ENCODE measurements at regions not wholly inside any gene's neighbourhood (a gene's known extent, or its start where the extent isn't known, plus 50 kb on each side); places are given as distances from the start of the nearest gene placed in this dataset.

- 0 out of 2 replicates have a peak, but pooled peaks cover 6% of the 10 kb centered on the region for H3K9me3 ChIP-seq (ENCODE audit: control insufficient read depth, insufficient read depth, low read length)
- H3K36me3 ChIP-seq (ENCODE audit: control insufficient read depth, insufficient read depth, low read length) = no peaks in the 10 kb centered on the region
- no peak overlapping the region for H3K27ac ChIP-seq (ENCODE audit: low read depth, low read length)
- H3K4me1 ChIP-seq (ENCODE audit: control insufficient read depth, insufficient read depth, low read length) = peaks cover 17% of the 10 kb centered on the region
- H3K4me3 ChIP-seq (ENCODE audit: low read depth, low read length) = no peak overlapping the region
- H3K9ac ChIP-seq (ENCODE audit: low read depth, low read length) = no peak overlapping the region
- H3K27me3 ChIP-seq (ENCODE audit: control insufficient read depth, insufficient read depth, low read length) = no peaks in the 10 kb centered on the region
These were observed 365.5 kb downstream of the MN1 start for GRCh38 chr22:27435844-27436576.

GRCh38 chr22:27436591-27436990 is 365.0 kb downstream of the MN1 start:
- 0 out of 2 replicates have a peak, but pooled peaks cover 6% of the 10 kb centered on the region for H3K9me3 ChIP-seq (ENCODE audit: control insufficient read depth, insufficient read depth, low read length)
- H3K4me1 ChIP-seq (ENCODE audit: control insufficient read depth, insufficient read depth, low read length) = peaks cover 17% of the 10 kb centered on the region
- no peak overlapping the region for H3K9ac ChIP-seq (ENCODE audit: low read depth, low read length)
- no peak overlapping the region for H3K27ac ChIP-seq (ENCODE audit: low read depth, low read length)
- H3K27me3 ChIP-seq (ENCODE audit: control insufficient read depth, insufficient read depth, low read length) = no peaks in the 10 kb centered on the region
- H3K4me3 ChIP-seq (ENCODE audit: low read depth, low read length) = no peak overlapping the region
- H3K36me3 ChIP-seq (ENCODE audit: control insufficient read depth, insufficient read depth, low read length) = no peaks in the 10 kb centered on the region

DNA sequence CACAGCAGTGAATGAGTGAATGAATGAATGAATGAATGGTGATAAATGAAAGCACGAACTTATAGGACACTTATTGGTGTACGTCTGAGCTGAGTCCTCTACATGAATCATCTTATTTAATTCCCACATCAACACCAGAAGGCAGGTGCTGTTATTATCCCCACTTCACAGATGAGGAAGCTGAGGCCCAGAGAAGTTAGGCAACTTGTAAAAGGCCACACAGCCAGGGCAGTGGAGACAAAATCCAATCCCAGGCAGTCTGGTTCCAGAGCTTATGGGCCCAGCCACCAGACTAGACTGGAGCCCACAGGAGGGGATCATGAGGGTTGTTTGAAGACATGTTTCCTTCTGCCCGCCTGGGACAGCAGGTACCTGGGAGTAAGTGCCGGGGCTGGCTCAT is 364.0 kb downstream of the MN1 start:
- Histone ChIP-seq H3K36me3 (ENCODE audit: control insufficient read depth, insufficient read depth, low read length) (no peaks in the 10 kb centered on the region), H3K9ac (ENCODE audit: low read depth, low read length) (no peak overlapping the region), H3K27me3 (ENCODE audit: control insufficient read depth, insufficient read depth, low read length) (no peaks in the 10 kb centered on the region), H3K9me3 (ENCODE audit: control insufficient read depth, insufficient read depth, low read length) (no peaks in the 10 kb centered on the region), H3K27ac (ENCODE audit: low read depth, low read length) (no peak overlapping the region), H3K4me1 (ENCODE audit: control insufficient read depth, insufficient read depth, low read length) (peaks cover 19% of the 10 kb centered on the region), H3K4me3 (ENCODE audit: low read depth, low read length) (no peak overlapping the region)

DNA sequence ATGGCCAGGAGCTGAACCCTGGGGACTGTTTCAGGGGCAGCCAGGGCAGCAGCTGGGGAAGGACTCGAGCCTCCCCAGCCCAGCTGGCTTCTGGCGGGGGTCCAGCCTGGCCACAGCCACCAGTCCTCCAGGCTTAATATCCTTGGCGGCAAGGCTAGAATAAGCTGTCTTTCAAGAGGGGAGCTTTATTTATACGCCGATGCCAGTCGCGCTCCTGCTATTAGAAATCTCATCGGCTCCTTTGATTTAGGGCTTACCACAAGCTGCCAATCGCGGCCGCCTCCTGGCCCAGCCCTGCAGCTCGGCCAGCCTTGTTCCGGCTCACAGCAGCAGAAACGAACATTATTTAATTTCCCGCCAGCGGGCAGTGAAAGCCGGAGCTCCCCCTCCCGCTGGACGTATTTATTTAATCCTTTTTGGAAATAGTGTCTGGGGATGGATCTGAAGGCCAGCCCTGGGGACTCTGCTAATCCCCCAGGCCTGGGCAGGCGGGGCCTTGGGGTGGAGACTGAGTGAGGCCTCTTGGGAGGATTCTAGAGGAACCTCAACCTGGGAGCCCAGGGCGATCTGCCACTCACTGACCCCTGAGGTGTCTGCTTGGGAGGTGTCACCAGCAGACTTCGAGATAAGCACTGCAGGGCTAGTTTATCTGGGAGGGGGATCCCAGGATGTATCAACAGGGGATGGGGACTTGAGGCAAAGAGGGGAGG is 363.1 kb downstream of the MN1 start:
- H3K27me3 ChIP-seq (ENCODE audit: control insufficient read depth, insufficient read depth, low read length) = no peaks in the 10 kb centered on the region
- no peaks in the 10 kb centered on the region for H3K36me3 ChIP-seq (ENCODE audit: control insufficient read depth, insufficient read depth, low read length)
- H3K27ac ChIP-seq (ENCODE audit: low read depth, low read length) = peak overlapping the region; percentile 18
- H3K9me3 ChIP-seq (ENCODE audit: control insufficient read depth, insufficient read depth, low read length) = no peaks in the 10 kb centered on the region
- H3K4me1 ChIP-seq (ENCODE audit: control insufficient read depth, insufficient read depth, low read length) = peaks cover 25% of the 10 kb centered on the region
- no peak overlapping the region for H3K9ac ChIP-seq (ENCODE audit: low read depth, low read length)
- H3K4me3 ChIP-seq (ENCODE audit: low read depth, low read length) = no peak overlapping the region

DNA sequence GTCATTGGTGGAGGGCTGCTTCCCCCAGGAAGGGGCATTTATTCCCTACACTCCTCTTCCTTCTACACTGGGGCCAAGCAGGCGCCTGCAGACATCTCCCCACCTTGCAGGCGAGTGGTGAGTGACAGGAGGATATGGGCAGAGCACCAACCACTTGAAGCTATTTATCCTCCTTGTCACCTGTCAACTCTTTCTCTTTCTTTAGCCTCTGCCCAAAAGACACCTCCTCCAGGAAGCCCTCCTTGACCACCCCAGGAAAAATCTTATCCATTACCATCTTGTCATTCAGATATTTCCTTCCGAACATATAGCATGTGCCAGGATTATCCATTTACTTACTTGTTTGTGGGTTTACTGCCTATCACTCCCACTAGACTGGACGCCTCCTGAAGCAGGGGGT is 362.4 kb downstream of the MN1 start:
- Histone ChIP-seq H3K4me3 (ENCODE audit: low read depth, low read length) (no peak overlapping the region), H3K27me3 (ENCODE audit: control insufficient read depth, insufficient read depth, low read length) (no peaks in the 10 kb centered on the region), H3K36me3 (ENCODE audit: control insufficient read depth, insufficient read depth, low read length) (no peaks in the 10 kb centered on the region), H3K9me3 (ENCODE audit: control insufficient read depth, insufficient read depth, low read length) (no peaks in the 10 kb centered on the region), H3K4me1 (ENCODE audit: control insufficient read depth, insufficient read depth, low read length) (peaks cover 24% of the 10 kb centered on the region), H3K9ac (ENCODE audit: low read depth, low read length) (no peak overlapping the region), H3K27ac (ENCODE audit: low read depth, low read length) (no peak overlapping the region)

DNA sequence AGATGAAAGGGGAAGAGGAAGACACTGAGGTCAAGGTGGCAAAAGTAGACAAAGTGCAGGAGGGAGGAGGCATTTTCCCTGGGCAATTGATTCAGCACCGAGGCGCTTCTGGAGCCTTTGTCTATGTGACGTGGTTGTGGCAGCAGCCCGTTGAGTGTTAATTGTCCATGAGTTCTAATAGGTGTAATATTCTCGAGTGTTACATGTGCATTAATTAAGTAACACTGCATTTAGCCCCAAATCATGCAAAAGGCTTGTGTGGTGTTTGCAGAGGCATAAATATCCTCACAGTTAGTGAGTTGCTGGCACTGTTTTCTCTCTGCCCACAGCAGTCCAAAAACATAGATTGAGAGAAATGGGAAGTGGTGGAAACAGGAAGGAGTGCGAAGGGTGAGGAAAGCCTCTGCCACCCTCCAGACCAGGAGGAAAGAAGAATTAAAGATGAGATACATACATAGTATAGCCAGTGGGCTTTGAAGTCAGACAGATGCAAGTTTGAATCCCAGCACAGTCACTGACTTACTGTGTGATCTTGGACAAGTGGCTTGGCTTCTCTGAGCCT is 361.2 kb downstream of the MN1 start:
- no peak overlapping the region for H3K4me3 ChIP-seq (ENCODE audit: low read depth, low read length)
- no peak overlapping the region for H3K27ac ChIP-seq (ENCODE audit: low read depth, low read length)
- H3K4me1 ChIP-seq (ENCODE audit: control insufficient read depth, insufficient read depth, low read length) = peaks cover 24% of the 10 kb centered on the region
- no peaks in the 10 kb centered on the region for H3K27me3 ChIP-seq (ENCODE audit: control insufficient read depth, insufficient read depth, low read length)
- H3K9ac ChIP-seq (ENCODE audit: low read depth, low read length) = no peak overlapping the region
- no peaks in the 10 kb centered on the region for H3K9me3 ChIP-seq (ENCODE audit: control insufficient read depth, insufficient read depth, low read length)
- no peaks in the 10 kb centered on the region for H3K36me3 ChIP-seq (ENCODE audit: control insufficient read depth, insufficient read depth, low read length)

GRCh38 chr22:27441706-27442475 is 359.7 kb downstream of the MN1 start:
- Histone ChIP-seq H3K4me1 (ENCODE audit: control insufficient read depth, insufficient read depth, low read length) (peaks cover 15% of the 10 kb centered on the region), H3K27me3 (ENCODE audit: control insufficient read depth, insufficient read depth, low read length) (no peaks in the 10 kb centered on the region), H3K9me3 (ENCODE audit: control insufficient read depth, insufficient read depth, low read length) (no peaks in the 10 kb centered on the region), H3K9ac (ENCODE audit: low read depth, low read length) (no peak overlapping the region), H3K4me3 (ENCODE audit: low read depth, low read length) (no peak overlapping the region), H3K36me3 (ENCODE audit: control insufficient read depth, insufficient read depth, low read length) (no peaks in the 10 kb centered on the region), H3K27ac (ENCODE audit: low read depth, low read length) (no peak overlapping the region)

GRCh38 chr22:27443306-27443705 is 358.2 kb downstream of the MN1 start:
- Histone ChIP-seq H3K27me3 (ENCODE audit: control insufficient read depth, insufficient read depth, low read length) (no peaks in the 10 kb centered on the region), H3K36me3 (ENCODE audit: control insufficient read depth, insufficient read depth, low read length) (no peaks in the 10 kb centered on the region), H3K4me1 (ENCODE audit: control insufficient read depth, insufficient read depth, low read length) (peaks cover 20% of the 10 kb centered on the region), H3K9ac (ENCODE audit: low read depth, low read length) (no peak overlapping the region), H3K9me3 (ENCODE audit: control insufficient read depth, insufficient read depth, low read length) (no peaks in the 10 kb centered on the region), H3K4me3 (ENCODE audit: low read depth, low read length) (no peak overlapping the region), H3K27ac (ENCODE audit: low read depth, low read length) (no peak overlapping the region)

DNA sequence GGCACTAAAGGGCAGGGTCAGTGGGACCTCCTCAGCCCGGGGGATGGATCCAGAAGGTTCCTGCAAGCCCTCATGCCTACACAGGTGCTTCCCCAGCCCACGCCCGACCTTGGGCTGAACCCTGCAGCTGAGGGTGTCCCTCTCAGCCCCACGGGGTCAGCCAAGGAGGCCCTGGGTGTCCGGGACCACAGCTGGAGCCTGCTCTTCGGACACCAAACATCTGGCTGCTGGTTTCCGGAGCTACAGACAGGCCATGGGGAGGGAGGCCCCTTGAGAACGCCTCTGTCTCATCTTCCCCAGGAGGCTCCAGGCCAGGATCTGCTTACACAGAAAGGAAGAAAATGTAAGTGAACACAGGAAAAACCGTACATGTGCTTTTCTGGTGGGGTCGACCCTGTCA is 355.7 kb downstream of the MN1 start:
- Histone ChIP-seq H3K9ac (ENCODE audit: low read depth, low read length) (no peak overlapping the region), H3K27ac (ENCODE audit: low read depth, low read length) (no peak overlapping the region), H3K4me1 (ENCODE audit: control insufficient read depth, insufficient read depth, low read length) (peaks cover 21% of the 10 kb centered on the region), H3K9me3 (ENCODE audit: control insufficient read depth, insufficient read depth, low read length) (no peaks in the 10 kb centered on the region), H3K4me3 (ENCODE audit: low read depth, low read length) (no peak overlapping the region), H3K36me3 (ENCODE audit: control insufficient read depth, insufficient read depth, low read length) (no peaks in the 10 kb centered on the region), H3K27me3 (ENCODE audit: control insufficient read depth, insufficient read depth, low read length) (no peaks in the 10 kb centered on the region)

DNA sequence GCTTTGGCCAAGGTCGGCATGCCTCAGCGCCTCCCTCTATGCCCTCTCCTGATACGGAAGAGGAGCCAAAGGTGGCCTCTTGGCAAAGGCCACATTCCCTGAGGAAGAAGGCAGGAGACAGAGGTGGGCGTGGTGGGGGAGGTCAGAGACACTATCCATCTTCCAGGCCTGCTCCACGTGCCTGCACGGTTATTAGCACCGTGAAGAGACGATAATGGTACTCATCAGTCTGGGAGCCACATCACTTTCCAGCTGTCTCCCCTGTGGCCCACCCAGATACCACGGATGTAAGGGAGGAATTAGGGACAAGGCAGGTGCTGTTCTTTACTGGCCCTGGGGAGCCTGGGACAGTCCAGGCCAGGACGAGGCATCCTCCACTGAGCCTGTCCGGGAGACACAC is 354.3 kb downstream of the MN1 start:
- H3K27me3 ChIP-seq (ENCODE audit: control insufficient read depth, insufficient read depth, low read length) = no peaks in the 10 kb centered on the region
- H3K36me3 ChIP-seq (ENCODE audit: control insufficient read depth, insufficient read depth, low read length) = no peaks in the 10 kb centered on the region
- H3K9ac ChIP-seq (ENCODE audit: low read depth, low read length) = no peak overlapping the region
- no peaks in the 10 kb centered on the region for H3K9me3 ChIP-seq (ENCODE audit: control insufficient read depth, insufficient read depth, low read length)
- peaks cover 21% of the 10 kb centered on the region for H3K4me1 ChIP-seq (ENCODE audit: control insufficient read depth, insufficient read depth, low read length)
- no peak overlapping the region for H3K4me3 ChIP-seq (ENCODE audit: low read depth, low read length)
- no peak overlapping the region for H3K27ac ChIP-seq (ENCODE audit: low read depth, low read length)

Measured in HUES48 (cell line).